ENCODE measurements at regions not wholly inside any gene's neighbourhood (a gene's known extent, or its start where the extent isn't known, plus 50 kb on each side); places are given as distances from the start of the nearest gene placed in this dataset.

GRCh38 chrX:39206399-39207145 lies 405.3 kb downstream of the MID1IP1 start:
- DNase-seq (ENCODE audit: low read depth in 1 of 2, low spot score in 1 of 2), result no peak

- no peak for DNase-seq (ENCODE audit: low read depth in 1 of 2, low spot score in 1 of 2)
These were observed 410.2 kb downstream of the MID1IP1 start for GRCh38 chrX:39211501-39211900.

GRCh38 chrX:39212456-39212855 lies 411.2 kb downstream of the MID1IP1 start:
- no peak for DNase-seq (ENCODE audit: low read depth in 1 of 2, low spot score in 1 of 2)

- DNase-seq (ENCODE audit: low read depth in 1 of 2, low spot score in 1 of 2), result no peak
These were observed 413.3 kb downstream of the MID1IP1 start for GRCh38 chrX:39214387-39215126.

- no peak for DNase-seq (ENCODE audit: low read depth in 1 of 2, low spot score in 1 of 2)
These were observed 419.7 kb downstream of the MID1IP1 start for GRCh38 chrX:39220952-39221351.

- no peak for DNase-seq (ENCODE audit: low read depth in 1 of 2, low spot score in 1 of 2)
These were observed 421.3 kb downstream of the MID1IP1 start for GRCh38 chrX:39222346-39223113.

- DNase-seq (ENCODE audit: low read depth in 1 of 2, low spot score in 1 of 2), result no peak
These were observed 425.0 kb downstream of the MID1IP1 start for GRCh38 chrX:39226251-39226650.

GRCh38 chrX:39227371-39227770 lies 426.1 kb downstream of the MID1IP1 start:
- no peak for DNase-seq (ENCODE audit: low read depth in 1 of 2, low spot score in 1 of 2)

- no peak for DNase-seq (ENCODE audit: low read depth in 1 of 2, low spot score in 1 of 2)
These were observed 436.7 kb downstream of the MID1IP1 start for GRCh38 chrX:39238006-39238405.

- no peak for DNase-seq (ENCODE audit: low read depth in 1 of 2, low spot score in 1 of 2)
These were observed 440.9 kb downstream of the MID1IP1 start for GRCh38 chrX:39242187-39242586.

GRCh38 chrX:39244147-39244546 lies 442.9 kb downstream of the MID1IP1 start:
- DNase-seq (ENCODE audit: low read depth in 1 of 2, low spot score in 1 of 2), result no peak

- DNase-seq (ENCODE audit: low read depth in 1 of 2, low spot score in 1 of 2), result no peak
These were observed 443.8 kb downstream of the MID1IP1 start for GRCh38 chrX:39245024-39245423.

- DNase-seq (ENCODE audit: low read depth in 1 of 2, low spot score in 1 of 2), result no peak
These were observed 446.3 kb downstream of the MID1IP1 start for GRCh38 chrX:39247536-39247935.

- DNase-seq (ENCODE audit: low read depth in 1 of 2, low spot score in 1 of 2), result no peak
These were observed 447.1 kb downstream of the MID1IP1 start for GRCh38 chrX:39248330-39248729.

- DNase-seq (ENCODE audit: low read depth in 1 of 2, low spot score in 1 of 2), result no peak
These were observed 448.7 kb downstream of the MID1IP1 start for GRCh38 chrX:39249999-39250398.

GRCh38 chrX:39251995-39252394 lies 450.7 kb downstream of the MID1IP1 start:
- DNase-seq (ENCODE audit: low read depth in 1 of 2, low spot score in 1 of 2), result no peak

GRCh38 chrX:39253551-39253950 lies 452.3 kb downstream of the MID1IP1 start:
- DNase-seq (ENCODE audit: low read depth in 1 of 2, low spot score in 1 of 2), result no peak

- DNase-seq (ENCODE audit: low read depth in 1 of 2, low spot score in 1 of 2), result no peak
These were observed 457.1 kb downstream of the MID1IP1 start for GRCh38 chrX:39258331-39258730.

- no peak for DNase-seq (ENCODE audit: low read depth in 1 of 2, low spot score in 1 of 2)
These were observed 459.7 kb downstream of the MID1IP1 start for GRCh38 chrX:39260965-39261364.

- DNase-seq (ENCODE audit: low read depth in 1 of 2, low spot score in 1 of 2), result no peak
These were observed 460.3 kb downstream of the MID1IP1 start for GRCh38 chrX:39261446-39262147.

GRCh38 chrX:39262641-39263040 lies 461.4 kb downstream of the MID1IP1 start:
- DNase-seq (ENCODE audit: low read depth in 1 of 2, low spot score in 1 of 2), result no peak
